Nephron progenitor cell (in vitro differentiated cells): ENCODE measurements at regions not wholly inside any gene's neighbourhood (a gene's known extent, or its start where the extent isn't known, plus 50 kb on each side); places are given as distances from the start of the nearest gene placed in this dataset.

ENCODE experiments used
- DNase-seq: peaks from one replicate; pipeline ENCODE4 v3.0.0; 2021
- H3K27ac Mint-ChIP-seq: 2 replicates; pipeline ENCODE4 v1.8.0; 2021; ENCODE audit warnings: mild to moderate bottlenecking, moderate library complexity, mixed read lengths
- H3K27me3 Mint-ChIP-seq: 2 replicates; pipeline ENCODE4 v1.8.0; 2021; ENCODE audit warnings: mild to moderate bottlenecking, low read depth, mixed read lengths; ENCODE audit not compliant: poor library complexity
- H3K36me3 Mint-ChIP-seq: 2 replicates; pipeline ENCODE4 v1.8.0; 2021; ENCODE audit warnings: low read depth, mixed read lengths
- H3K4me1 Mint-ChIP-seq: 2 replicates; pipeline ENCODE4 v1.8.0; 2021; ENCODE audit warnings: mixed read lengths
- H3K4me3 Mint-ChIP-seq: 2 replicates; pipeline ENCODE4 v1.8.0; 2021; ENCODE audit warnings: mild to moderate bottlenecking, moderate library complexity, mixed read lengths
- H3K9me3 Mint-ChIP-seq: 2 replicates; pipeline ENCODE4 v1.8.0; 2021; ENCODE audit warnings: mild to moderate bottlenecking, moderate library complexity, mixed read lengths
- CTCF ChIP-seq: fragments of 200-600 bp; sonication (generic); IDR thresholded peaks from 2 replicates; pipeline ENCODE4 v1.5.0; 2021; ENCODE audit warnings: antibody characterized with exemption

- Mint-ChIP-seq H3K4me3 (no peak overlapping the region), H3K36me3 (no peaks in the 10 kb centered on the region), H3K9me3 (peaks cover 8% of the 10 kb centered on the region), H3K27me3 (peaks cover 9% of the 10 kb centered on the region), H3K4me1 (no peaks in the 10 kb centered on the region), H3K27ac (no peak overlapping the region)
- TF ChIP-seq CTCF = no peak
- DNase-seq = no peak
Observed at GRCh38 chrX:23103546-23103945, 103.8 kb downstream of the DDX53 start.

GRCh38 chrX:23114241-23114640 lies 114.5 kb downstream of the DDX53 start:
- peak overlapping the region; percentile 17 for H3K27ac Mint-ChIP-seq
- H3K4me3 Mint-ChIP-seq = no peak overlapping the region
- DNase-seq = no peak
- H3K4me1 Mint-ChIP-seq = no peaks in the 10 kb centered on the region
- peaks cover 6% of the 10 kb centered on the region for H3K27me3 Mint-ChIP-seq
- no peak for TF ChIP-seq CTCF
- no peaks in the 10 kb centered on the region for H3K36me3 Mint-ChIP-seq
- no peaks in the 10 kb centered on the region for H3K9me3 Mint-ChIP-seq

GRCh38 chrX:23115651-23116050 lies 115.9 kb downstream of the DDX53 start:
- no peaks in the 10 kb centered on the region for H3K4me1 Mint-ChIP-seq
- TF ChIP-seq CTCF = no peak
- no peaks in the 10 kb centered on the region for H3K36me3 Mint-ChIP-seq
- no peak overlapping the region for H3K4me3 Mint-ChIP-seq
- H3K27me3 Mint-ChIP-seq = peaks cover 6% of the 10 kb centered on the region
- no peak for DNase-seq
- no peaks in the 10 kb centered on the region for H3K9me3 Mint-ChIP-seq
- H3K27ac Mint-ChIP-seq = no peak overlapping the region

- H3K27ac Mint-ChIP-seq = no peak overlapping the region
- no peak overlapping the region for H3K4me3 Mint-ChIP-seq
- no peak for DNase-seq
- H3K9me3 Mint-ChIP-seq = no peaks in the 10 kb centered on the region
- H3K36me3 Mint-ChIP-seq = no peaks in the 10 kb centered on the region
- TF ChIP-seq CTCF = no peak
- H3K4me1 Mint-ChIP-seq = no peaks in the 10 kb centered on the region
- H3K27me3 Mint-ChIP-seq = peaks cover 3% of the 10 kb centered on the region
Observed at GRCh38 chrX:23118163-23118562, 118.4 kb downstream of the DDX53 start.

- TF ChIP-seq CTCF = no peak
- H3K27me3 Mint-ChIP-seq = peaks cover 3% of the 10 kb centered on the region
- H3K36me3 Mint-ChIP-seq = no peaks in the 10 kb centered on the region
- no peak for DNase-seq
- no peaks in the 10 kb centered on the region for H3K9me3 Mint-ChIP-seq
- H3K4me1 Mint-ChIP-seq = no peaks in the 10 kb centered on the region
- H3K4me3 Mint-ChIP-seq = no peak overlapping the region
- H3K27ac Mint-ChIP-seq = no peak overlapping the region
Observed at GRCh38 chrX:23118890-23119527, 119.2 kb downstream of the DDX53 start.

GRCh38 chrX:23127586-23127985 lies 127.8 kb downstream of the DDX53 start:
- Mint-ChIP-seq H3K36me3 (no peaks in the 10 kb centered on the region), H3K4me3 (no peak overlapping the region), H3K9me3 (peaks cover 6% of the 10 kb centered on the region), H3K27me3 (peaks cover 6% of the 10 kb centered on the region), H3K4me1 (no peaks in the 10 kb centered on the region), H3K27ac (no peak overlapping the region)
- no peak for TF ChIP-seq CTCF
- DNase-seq = no peak
